Caco-2 (cell line): ENCODE measurements at regions not wholly inside any gene's neighbourhood (a gene's known extent, or its start where the extent isn't known, plus 50 kb on each side); places are given as distances from the start of the nearest gene placed in this dataset.

Experiments
- BruUV-seq: library from RNA; stranded (reverse); fragments of 400-500 nt; replicated peaks from 2 replicates; lab custom pipeline; 2021; lab: Mats Ljungman, UMichigan
- CTCF ChIA-PET: fragments of 300-600 bp; sonication (Branson Sonifier 250); formaldehyde crosslinking; loops from one replicate; lab custom pipeline; 2022; ENCODE audit warnings: antibody characterized with exemption; lab: Charles Lee
- POLR2A ChIA-PET: fragments of 300-600 bp; sonication (Branson Sonifier 250); formaldehyde crosslinking; loops from one replicate; lab custom pipeline; 2022; ENCODE audit warnings: antibody characterized with exemption; lab: Charles Lee
- DNase-seq, 2 experiments: peaks; one replicate each; pipeline versions ENCODE4 v3.0.0 to v3.0.0-alpha.2; 2020 to 2022
- H3K27me3 ChIP-seq: replicated peaks from 2 replicates; pipeline ENCODE4 v1.6.0; 2011; ENCODE audit warnings: low read length; ENCODE audit not compliant: control insufficient read depth, insufficient read depth
- H3K36me3 ChIP-seq: 2 replicates; pipeline ENCODE4 v1.5.1; 2011; ENCODE audit warnings: low read length; ENCODE audit not compliant: control insufficient read depth, insufficient read depth
- H3K4me1 ChIP-seq: fragments of 250-450 bp; sonication (Bioruptor Pico); 2 replicates; pipeline ENCODE4 v1.5.1; 2020; ENCODE audit warnings: mild to moderate bottlenecking
- H3K4me3 ChIP-seq: 2 replicates; pipeline ENCODE4 v1.5.1; 2011; ENCODE audit warnings: low read depth, mild to moderate bottlenecking, control low read depth, low read length
- H3K9me3 ChIP-seq: fragments of 250-450 bp; sonication (Bioruptor Pico); 2 replicates; pipeline ENCODE4 v1.5.1; 2020; ENCODE audit warnings: mild to moderate bottlenecking, moderate library complexity
- H3K27ac Mint-ChIP-seq: one replicate; pipeline ENCODE4 v1.8.0; 2022; ENCODE audit warnings: mixed read lengths; ENCODE audit not compliant: unreplicated experiment
- H3K27me3 Mint-ChIP-seq: one replicate; pipeline ENCODE4 v1.8.0; 2022; ENCODE audit warnings: mixed read lengths; ENCODE audit not compliant: insufficient read depth, unreplicated experiment
- H3K36me3 Mint-ChIP-seq: one replicate; pipeline ENCODE4 v1.8.0; 2022; ENCODE audit warnings: mild to moderate bottlenecking, mixed read lengths; ENCODE audit not compliant: insufficient read depth, unreplicated experiment
- H3K4me1 Mint-ChIP-seq: one replicate; pipeline ENCODE4 v1.8.0; 2022; ENCODE audit warnings: low read depth, mixed read lengths; ENCODE audit not compliant: unreplicated experiment
- H3K4me3 Mint-ChIP-seq: one replicate; pipeline ENCODE4 v1.8.0; 2022; ENCODE audit warnings: mild to moderate bottlenecking, moderate library complexity, mixed read lengths; ENCODE audit not compliant: unreplicated experiment
- H3K9me3 Mint-ChIP-seq: one replicate; pipeline ENCODE4 v1.8.0; 2022; ENCODE audit warnings: mixed read lengths; ENCODE audit not compliant: unreplicated experiment
- CTCF ChIP-seq, 2 experiments: fragments of 200-600 bp in 1 of 2; IDR thresholded peaks; 1 replicate in 1 of 2; 2 replicates in 1 of 2; pipeline versions ENCODE4 v1.5.1 to v1.8.0; 2011 to 2022; ENCODE audit warnings: antibody characterized with exemption in 1 of 2, control low read depth in 1 of 2, inconsistent platforms in 1 of 2, low read depth in 1 of 2, low read length in 1 of 2, mild to moderate bottlenecking in 1 of 2, moderate library complexity in 1 of 2; ENCODE audit not compliant: insufficient read depth in 1 of 2, severe bottlenecking in 1 of 2, unreplicated experiment in 1 of 2
- intact Hi-C: fragments of 100-400 bp; cut with micrococcal nuclease; formaldehyde crosslinking; loops from one replicate; pipeline ENCODE4 v1.10.0; 2022; ENCODE audit not compliant: unreplicated experiment

- H3K27me3 Mint-ChIP-seq, result no peaks in the 10 kb centered on the region
- CTCF ChIA-PET, result no interaction called here
- no peaks in the 10 kb centered on the region; the same call in 1 of the 2 replicates for H3K27me3 ChIP-seq
- no peak overlapping the region for H3K4me3 Mint-ChIP-seq
- no peak for TF ChIP-seq CTCF (IDR thresholded peaks at IDR 0.05; ENCODE audit: insufficient read depth in 1 of 2, low read depth in 1 of 2, low read length in 1 of 2, severe bottlenecking in 1 of 2, unreplicated experiment in 1 of 2)
- no peaks in the 10 kb centered on the region for H3K36me3 ChIP-seq
- H3K9me3 ChIP-seq, result peaks cover 8% of the 10 kb centered on the region; the same call in 1 of the 2 replicates
- intact Hi-C loops, result no loop called here
- H3K36me3 Mint-ChIP-seq, result no peaks in the 10 kb centered on the region
- H3K4me1 Mint-ChIP-seq, result no peaks in the 10 kb centered on the region
- POLR2A ChIA-PET, result no interaction called here
- peaks cover 56% of the 10 kb centered on the region for H3K9me3 Mint-ChIP-seq
- H3K4me3 ChIP-seq, result no peak overlapping the region
- H3K27ac Mint-ChIP-seq, result no peak overlapping the region
- no peaks in the 10 kb centered on the region for H3K4me1 ChIP-seq
- no peak for DNase-seq
- BruUV-seq, result no TSS peak
Observed at GRCh38 chr6:148091394-148091793, 251.2 kb upstream of the SASH1 start.

GRCh38 chr6:148103436-148103835 is 239.2 kb upstream of the SASH1 start:
- H3K9me3 ChIP-seq, result no peaks in the 10 kb centered on the region
- peaks cover 54% of the 10 kb centered on the region for H3K4me1 ChIP-seq
- H3K27me3 ChIP-seq, result no peaks in the 10 kb centered on the region
- peaks cover 10% of the 10 kb centered on the region for H3K9me3 Mint-ChIP-seq
- H3K27me3 Mint-ChIP-seq, result no peaks in the 10 kb centered on the region
- H3K4me3 Mint-ChIP-seq, result peak overlapping the region; percentile 65
- no peak for TF ChIP-seq CTCF (IDR thresholded peaks at IDR 0.05; ENCODE audit: insufficient read depth in 1 of 2, low read depth in 1 of 2, low read length in 1 of 2, severe bottlenecking in 1 of 2, unreplicated experiment in 1 of 2)
- peak; percentile 38 to 46 for DNase-seq
- no peaks in the 10 kb centered on the region for H3K36me3 Mint-ChIP-seq
- no peaks in the 10 kb centered on the region for H3K36me3 ChIP-seq
- no TSS peak for BruUV-seq
- intact Hi-C loops, result loop anchor here (1.0 kb wide), 1 partner anchor 597 kb away; no protein-coding TSS in a partner anchor
- POLR2A ChIA-PET, result interaction anchor here (0.9 kb wide), 1 partner anchor 596 kb away, joined by 6 read pairs; no protein-coding TSS in a partner anchor
- peak overlapping the region; percentile 72 for H3K27ac Mint-ChIP-seq
- peak overlapping the region; percentile 8; the same call in 1 of the 2 replicates for H3K4me3 ChIP-seq
- CTCF ChIA-PET, result no interaction called here
- H3K4me1 Mint-ChIP-seq, result peaks cover 47% of the 10 kb centered on the region

GRCh38 chr6:148104131-148104530 is 238.5 kb upstream of the SASH1 start:
- no peaks in the 10 kb centered on the region for H3K27me3 ChIP-seq
- Mint-ChIP-seq H3K27me3 (no peaks in the 10 kb centered on the region), H3K4me1 (peaks cover 47% of the 10 kb centered on the region), H3K4me3 (peak overlapping the region; percentile 65), H3K36me3 (no peaks in the 10 kb centered on the region), H3K9me3 (peaks cover 10% of the 10 kb centered on the region), H3K27ac (peak overlapping the region; percentile 72)
- no peak overlapping the region; the same call in 1 of the 2 replicates for H3K4me3 ChIP-seq
- ChIA-PET POLR2A (interaction anchor here (0.9 kb wide), 1 partner anchor 596 kb away, joined by 6 read pairs; no protein-coding TSS in a partner anchor), CTCF (interaction anchor here (0.6 to 0.7 kb wide), 2 partner anchors 19 to 652 kb away, joined by 3 read pairs; no protein-coding TSS in a partner anchor)
- peak; percentile 69 for DNase-seq
- no peaks in the 10 kb centered on the region for H3K9me3 ChIP-seq
- BruUV-seq, result no TSS peak
- peaks cover 56% of the 10 kb centered on the region for H3K4me1 ChIP-seq
- TF ChIP-seq CTCF (IDR thresholded peaks at IDR 0.05; ENCODE audit: insufficient read depth in 1 of 2, low read depth in 1 of 2, low read length in 1 of 2, severe bottlenecking in 1 of 2, unreplicated experiment in 1 of 2), result no peak
- no peaks in the 10 kb centered on the region for H3K36me3 ChIP-seq
- intact Hi-C loops, result loop anchor here (1.0 kb wide), 1 partner anchor 130 kb away; no protein-coding TSS in a partner anchor
